A673 (cell line): ENCODE measurements at regions not wholly inside any gene's neighbourhood (a gene's known extent, or its start where the extent isn't known, plus 50 kb on each side); places are given as distances from the start of the nearest gene placed in this dataset.

Source experiments
- EZH2 ChIP-seq: fragments of 200-600 bp; sonication (generic); IDR thresholded peaks from 2 replicates; pipeline ENCODE4 v1.6.1; 2017; ENCODE audit warnings: borderline replicate concordance, low read depth, mild to moderate bottlenecking, mixed read lengths, antibody characterized with exemption, low read length; ENCODE audit not compliant: poor library complexity, severe bottlenecking
- TF ChIP-seq, protein P1 (sequence below): fragments of 300-800, 200-600 bp; sonication (generic); conservative IDR thresholded peaks from 2 replicates; pipeline ENCODE4 v1.5.1; 2017; ENCODE audit warnings: low read depth, mild to moderate bottlenecking, antibody characterized with exemption, low read length, moderate library complexity, mixed read lengths

DNA sequence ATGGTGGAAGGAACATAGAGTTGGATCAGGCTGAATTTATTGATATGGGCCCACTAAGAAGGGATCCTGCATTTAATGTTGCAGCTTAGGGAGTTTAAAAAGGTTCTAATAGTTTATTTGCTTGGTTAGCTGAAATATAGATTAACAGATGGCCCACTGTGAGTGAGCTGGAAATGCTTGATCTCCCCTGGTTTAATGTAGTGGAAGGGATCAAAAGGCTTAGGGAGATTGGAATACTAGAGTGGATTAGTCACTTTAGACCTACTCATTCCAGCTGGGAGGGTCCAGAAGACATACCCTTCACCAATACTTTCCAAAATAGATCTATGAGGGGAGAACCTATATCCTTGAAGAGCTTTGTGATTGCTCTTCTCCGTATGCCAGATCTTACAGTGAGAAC lies 130.1 kb upstream of the ZC3H12C start:
- TF ChIP-seq, protein P1, sequence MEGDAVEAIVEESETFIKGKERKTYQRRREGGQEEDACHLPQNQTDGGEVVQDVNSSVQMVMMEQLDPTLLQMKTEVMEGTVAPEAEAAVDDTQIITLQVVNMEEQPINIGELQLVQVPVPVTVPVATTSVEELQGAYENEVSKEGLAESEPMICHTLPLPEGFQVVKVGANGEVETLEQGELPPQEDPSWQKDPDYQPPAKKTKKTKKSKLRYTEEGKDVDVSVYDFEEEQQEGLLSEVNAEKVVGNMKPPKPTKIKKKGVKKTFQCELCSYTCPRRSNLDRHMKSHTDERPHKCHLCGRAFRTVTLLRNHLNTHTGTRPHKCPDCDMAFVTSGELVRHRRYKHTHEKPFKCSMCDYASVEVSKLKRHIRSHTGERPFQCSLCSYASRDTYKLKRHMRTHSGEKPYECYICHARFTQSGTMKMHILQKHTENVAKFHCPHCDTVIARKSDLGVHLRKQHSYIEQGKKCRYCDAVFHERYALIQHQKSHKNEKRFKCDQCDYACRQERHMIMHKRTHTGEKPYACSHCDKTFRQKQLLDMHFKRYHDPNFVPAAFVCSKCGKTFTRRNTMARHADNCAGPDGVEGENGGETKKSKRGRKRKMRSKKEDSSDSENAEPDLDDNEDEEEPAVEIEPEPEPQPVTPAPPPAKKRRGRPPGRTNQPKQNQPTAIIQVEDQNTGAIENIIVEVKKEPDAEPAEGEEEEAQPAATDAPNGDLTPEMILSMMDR: no peak
- no peak for TF ChIP-seq EZH2
